B cell (primary cell): ENCODE measurements at regions not wholly inside any gene's neighbourhood (a gene's known extent, or its start where the extent isn't known, plus 50 kb on each side); places are given as distances from the start of the nearest gene placed in this dataset.

Experiments used
- ATAC-seq: fragments of 200-7000 bp; cut with Tn5 transposase; one replicate; pipeline ENCODE4 v1.10.0; 2021; ENCODE audit warnings: low read depth, mild to moderate bottlenecking, moderate number of reproducible peaks, moderate library complexity
- CTCF ChIA-PET: fragments of 350-600 bp; sonication (Branson Sonifier 250); formaldehyde crosslinking; loops from one replicate; lab custom pipeline; 2021; ENCODE audit warnings: antibody characterized with exemption, inconsistent platforms; lab: Charles Lee
- POLR2A ChIA-PET: fragments of 350-600 bp; sonication (Branson Sonifier 250); formaldehyde crosslinking; loops from one replicate; lab custom pipeline; 2021; ENCODE audit warnings: antibody characterized with exemption; lab: Charles Lee
- DNase-seq: peaks from one replicate; pipeline ENCODE4 v3.0.0; 2013
- H2AFZ ChIP-seq: 2 replicates; pipeline ENCODE4 v1.6.1; 2012; ENCODE audit warnings: mild to moderate bottlenecking, low read depth, low read length; ENCODE audit not compliant: insufficient read depth, poor library complexity, severe bottlenecking
- H3K27ac ChIP-seq, 2 donors: 1 replicate in 1 of 2; 2 replicates in 1 of 2; pipeline ENCODE4 v1.5.1; 2012 to 2013; ENCODE audit warnings: low read length in 2 of 2, mild to moderate bottlenecking in 2 of 2, moderate library complexity in 1 of 2
- H3K27me3 ChIP-seq, 4 experiments: fragments of 200-600 bp in 1 of 4; sonication (generic) in 1 of 4; replicated peaks in 1 of 4; 1 replicate in 2 of 4; 2 replicates in 2 of 4; pipeline versions ENCODE4 v1.6.1 to v1.7.0; 2013 to 2016; ENCODE audit warnings: low read length in 3 of 4, mild to moderate bottlenecking in 2 of 4, mixed read lengths in 1 of 4, moderate library complexity in 1 of 4; ENCODE audit not compliant: insufficient read depth in 4 of 4, control insufficient read depth in 3 of 4; ENCODE audit errors: control extremely low read depth in 1 of 4
- H3K36me3 ChIP-seq, 2 experiments: replicated peaks in 1 of 2; 1 replicate in 1 of 2; 2 replicates in 1 of 2; pipeline versions ENCODE4 v1.6.1 to v1.7.1; 2013; ENCODE audit warnings: low read length in 1 of 2; ENCODE audit not compliant: insufficient read depth in 2 of 2, control insufficient read depth in 1 of 2; ENCODE audit errors: control extremely low read depth in 1 of 2, extremely low read depth in 1 of 2
- H3K4me1 ChIP-seq, 2 donors: fragments of 200-600 bp in 1 of 2; sonication (generic) in 1 of 2; 1 replicate in 1 of 2; 2 replicates in 1 of 2; pipeline versions ENCODE4 v1.5.1 to v1.6.1; 2013 to 2017; ENCODE audit warnings: low read length in 2 of 2; ENCODE audit not compliant: control insufficient read depth in 2 of 2, insufficient read depth in 2 of 2
- H3K4me2 ChIP-seq: replicated peaks from 2 replicates; pipeline ENCODE3; 2012; ENCODE audit warnings: mild to moderate bottlenecking, low read depth, low read length; ENCODE audit not compliant: poor library complexity, severe bottlenecking
- H3K4me3 ChIP-seq, 5 experiments: fragments of 200-600 bp in 1 of 5; sonication (generic) in 1 of 5; 1 replicate in 3 of 5; 2 replicates in 2 of 5; pipeline versions ENCODE4 v1.5.1 to v1.7.0; 2011 to 2016; ENCODE audit warnings: low read length in 4 of 5, mild to moderate bottlenecking in 4 of 5, low read depth in 2 of 5, control low read depth in 1 of 5, moderate library complexity in 1 of 5; ENCODE audit not compliant: insufficient read depth in 1 of 5; ENCODE audit errors: control extremely low read depth in 1 of 5, extremely low read depth in 1 of 5
- H3K79me2 ChIP-seq: fragments of 200-600 bp; sonication (generic); one replicate; pipeline ENCODE4 v1.6.0; 2016; ENCODE audit warnings: low read length; ENCODE audit not compliant: control insufficient read depth, insufficient read depth
- H3K9ac ChIP-seq: fragments of 200-600 bp; sonication (generic); 2 replicates; pipeline ENCODE4 v1.6.1; 2017; ENCODE audit warnings: mild to moderate bottlenecking, low read length, moderate library complexity
- H3K9me3 ChIP-seq, 3 donors: one replicate each; pipeline versions ENCODE4 v1.6.1 to v1.7.1; 2013; ENCODE audit warnings: low read length in 2 of 3; ENCODE audit not compliant: control insufficient read depth in 2 of 3, insufficient read depth in 1 of 3; ENCODE audit errors: control extremely low read depth in 1 of 3
- H4K20me1 ChIP-seq: 2 replicates; pipeline ENCODE4 v1.6.0; 2012; ENCODE audit warnings: mild to moderate bottlenecking, low read length; ENCODE audit not compliant: insufficient read depth, control insufficient read depth, poor library complexity, severe bottlenecking
- H3K27ac Mint-ChIP-seq: one replicate; pipeline ENCODE4 v1.8.0; 2021; ENCODE audit warnings: mixed read lengths
- H3K27me3 Mint-ChIP-seq: one replicate; pipeline ENCODE4 v1.8.0; 2021; ENCODE audit warnings: mixed read lengths
- H3K4me1 Mint-ChIP-seq: one replicate; pipeline ENCODE4 v1.8.0; 2021; ENCODE audit warnings: mixed read lengths
- H3K4me3 Mint-ChIP-seq: one replicate; pipeline ENCODE4 v1.8.0; 2021; ENCODE audit warnings: mixed read lengths
- H3K9me3 Mint-ChIP-seq: one replicate; pipeline ENCODE4 v1.8.0; 2022; ENCODE audit warnings: mixed read lengths; ENCODE audit not compliant: insufficient read depth
- CTCF ChIP-seq: fragments of 200-600 bp; IDR thresholded peaks from one replicate; pipeline ENCODE4 v1.8.0; 2022; ENCODE audit warnings: antibody characterized with exemption, mild to moderate bottlenecking
- EZH2 ChIP-seq: IDR thresholded peaks from 2 replicates; pipeline ENCODE4 v1.6.1; 2012; ENCODE audit warnings: borderline replicate concordance, low read depth, mild to moderate bottlenecking, moderate library complexity, low read length; ENCODE audit not compliant: insufficient read depth, poor library complexity, severe bottlenecking
- WGBS: methylation state at CpG from one replicate; pipeline ENCODE4 v1.1.5; 2013; ENCODE audit warnings: missing lambda C conversion rate; ENCODE audit not compliant: insufficient coverage; 5-methylcytosine and 5-hydroxymethylcytosine counted together
- intact Hi-C: fragments of 100-400 bp; cut with micrococcal nuclease; formaldehyde crosslinking; loops from one replicate; pipeline ENCODE4 v1.10.0; 2022

DNA sequence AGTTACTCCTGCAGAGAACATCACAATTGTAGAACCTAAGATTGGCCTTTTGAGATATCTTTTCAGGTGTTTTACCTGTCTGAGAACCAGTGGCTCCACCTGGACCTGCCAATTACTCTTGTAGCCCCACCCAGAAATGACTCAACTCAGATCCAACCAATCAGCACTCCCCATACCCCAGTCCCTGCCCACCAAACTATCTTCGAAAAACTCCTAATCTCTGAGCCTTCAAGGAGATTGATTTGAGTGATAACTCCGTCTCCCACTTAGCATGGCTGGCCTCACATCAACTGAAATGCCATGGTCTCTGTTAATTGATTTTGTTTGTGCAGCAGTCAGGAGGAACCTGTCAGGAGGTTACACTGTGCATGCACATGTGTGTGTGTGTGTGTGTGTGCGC lies 103.6 kb downstream of the MTNR1B start:
- no peaks in the 10 kb centered on the region for H3K9me3 Mint-ChIP-seq
- H3K4me2 ChIP-seq: no peak overlapping the region
- ChIA-PET POLR2A (no interaction called here), CTCF (no interaction called here)
- H3K4me3 Mint-ChIP-seq: no peak overlapping the region
- no peaks in the 10 kb centered on the region for H3K4me1 ChIP-seq
- H4K20me1 ChIP-seq: no peaks in the 10 kb centered on the region
- intact Hi-C loops: no loop called here
- ATAC-seq (no peak), DNase-seq (no peak)
- peaks cover 8% of the 10 kb centered on the region for H3K27me3 Mint-ChIP-seq
- 42% methylated on average over 2 of the region's 3 CpGs for WGBS
- no peak overlapping the region for H3K9ac ChIP-seq
- no peaks in the 10 kb centered on the region for H3K27me3 ChIP-seq
- no peak overlapping the region for H2AFZ ChIP-seq
- H3K4me1 Mint-ChIP-seq: no peaks in the 10 kb centered on the region
- TF ChIP-seq EZH2: no peak
- H3K79me2 ChIP-seq: no peaks in the 10 kb centered on the region
- no peak overlapping the region for H3K27ac ChIP-seq
- no peak overlapping the region for H3K4me3 ChIP-seq
- H3K36me3 ChIP-seq: no peaks in the 10 kb centered on the region
- no peak overlapping the region for H3K27ac Mint-ChIP-seq
- H3K9me3 ChIP-seq: no peaks in the 10 kb centered on the region

- Histone ChIP-seq H3K9ac (no peak overlapping the region), H3K27ac (no peak overlapping the region), H3K4me3 (no peak overlapping the region), H3K27me3 (no peaks in the 10 kb centered on the region), H3K36me3 (no peaks in the 10 kb centered on the region), H3K79me2 (no peaks in the 10 kb centered on the region), H4K20me1 (no peaks in the 10 kb centered on the region), H2AFZ (no peak overlapping the region), H3K9me3 (no peaks in the 10 kb centered on the region), H3K4me1 (no peaks in the 10 kb centered on the region), H3K4me2 (no peak overlapping the region)
- H3K9me3 Mint-ChIP-seq: no peaks in the 10 kb centered on the region
- intact Hi-C loops: no loop called here
- no peak for DNase-seq
- ChIA-PET POLR2A (no interaction called here), CTCF (no interaction called here)
- no peak for TF ChIP-seq CTCF
- no peak for TF ChIP-seq EZH2
- WGBS: 19% methylated on average over 4 of the region's 4 CpGs
- no peaks in the 10 kb centered on the region for H3K4me1 Mint-ChIP-seq
- no peak overlapping the region for H3K27ac Mint-ChIP-seq
- peaks cover 8% of the 10 kb centered on the region for H3K27me3 Mint-ChIP-seq
- no peak overlapping the region for H3K4me3 Mint-ChIP-seq
- ATAC-seq: no peak
Measured at GRCh38 chr11:93073508-93074280, 104.2 kb downstream of the MTNR1B start.
